Transverse colon (tissue), 4 donors: ENCODE measurements at regions not wholly inside any gene's neighbourhood (a gene's known extent, or its start where the extent isn't known, plus 50 kb on each side); places are given as distances from the start of the nearest gene placed in this dataset.
"Not testable (repeated sequence)": the region's sequence is repeated elsewhere in the genome, so short reads cannot be mapped to it uniquely, and the experiment has no call there.

Experiments
- DNase-seq: peaks from one replicate; pipeline ENCODE4 v3.0.0-alpha.2; 2019
- H3K27ac ChIP-seq, 4 donors: fragments of 200-600 bp; sonication (generic); 2 replicates each; pipeline ENCODE4 v1.5.1; 2016 to 2018; ENCODE audit warnings: inconsistent platforms in 4 of 4
- H3K27me3 ChIP-seq: fragments of 200-600 bp; sonication (generic); 2 replicates; pipeline ENCODE4 v1.5.1; 2017; ENCODE audit warnings: inconsistent platforms
- H3K36me3 ChIP-seq, 4 donors: fragments of 200-600 bp; sonication (generic); 2 replicates each; pipeline ENCODE4 v1.5.1; 2017 to 2019; ENCODE audit warnings: inconsistent platforms in 4 of 4
- H3K4me1 ChIP-seq, 4 donors: fragments of 200-600 bp; sonication (generic); 2 replicates each; pipeline ENCODE4 v1.5.1; 2017 to 2020; ENCODE audit warnings: inconsistent platforms in 4 of 4
- H3K4me3 ChIP-seq, 4 donors: fragments of 200-600 bp; sonication (generic); 1 replicate in 1 of 4; 2 replicates in 3 of 4; pipeline versions ENCODE4 v1.5.1 to v1.6.1; 2017 to 2019; ENCODE audit warnings: inconsistent platforms in 4 of 4
- H3K9me3 ChIP-seq, 2 donors: fragments of 200-600 bp; sonication (generic); 2 replicates each; pipeline ENCODE4 v1.5.1; 2017 to 2019; ENCODE audit warnings: inconsistent platforms in 2 of 2
- CTCF ChIP-seq, 5 experiments: fragments of 200-600 bp in 3 of 5; fragments of 450-650 bp in 2 of 5; sonication (generic) in 3 of 5; IDR thresholded peaks; 1 replicate in 2 of 5; 2 replicates in 3 of 5; pipeline ENCODE4 v1.5.1; 2016 to 2017; ENCODE audit warnings: antibody characterized with exemption in 5 of 5, inconsistent platforms in 3 of 5, mild to moderate bottlenecking in 2 of 5, moderate library complexity in 1 of 5
- EP300 ChIP-seq: sonication (generic); formaldehyde crosslinking; IDR thresholded peaks from one replicate; pipeline ENCODE4 v1.6.1; 2017; ENCODE audit warnings: antibody characterized with exemption, low read depth
- POLR2A ChIP-seq: fragments of 450-650 bp; IDR thresholded peaks from one replicate; pipeline ENCODE4 v1.6.1; 2016; ENCODE audit warnings: antibody characterized with exemption, mild to moderate bottlenecking, moderate library complexity
- POLR2AphosphoS5 ChIP-seq, 3 donors: sonication (generic); formaldehyde crosslinking; IDR thresholded peaks; one replicate each; pipeline ENCODE4 v1.6.1; 2016; ENCODE audit warnings: antibody characterized with exemption in 3 of 3
- WGBS, 2 donors: methylation state at CpG; one replicate each; pipeline ENCODE4 v1.1.5; 2018; ENCODE audit warnings: low coverage in 1 of 2; 5-methylcytosine and 5-hydroxymethylcytosine counted together
- in situ Hi-C, 4 donors: fragments of 200-750 bp; cut with MboI; loops; one replicate each; pipeline versions ENCODE4 v1.15.0 to v1.15.1; 2017; ENCODE audit warnings: low sequenced_read_pairs in 3 of 4, low pct_ligation_motif_present in 1 of 4, low pct_unique_long_range_greater_than_20kb in 1 of 4
- intact Hi-C: fragments of 100-400 bp; cut with DNase I; formaldehyde crosslinking; loops from one replicate; pipeline ENCODE4 v1.15.1; 2023; ENCODE audit warnings: low total_unique reads

GRCh38 chr5:36407396-36407795, 105.7 kb upstream of the RANBP3L start:
- in situ Hi-C loops = loop anchor here in 2 of 4 donors (25.0 kb wide), 2 partner anchors 280 to 305 kb away; no protein-coding TSS in a partner anchor

GRCh38 chr5:36409711-36410110, 108.0 kb upstream of the RANBP3L start:
- H3K27me3 ChIP-seq, intact Hi-C loops, H3K27ac ChIP-seq, H3K4me1 ChIP-seq, H3K4me3 ChIP-seq, H3K36me3 ChIP-seq, H3K9me3 ChIP-seq, DNase-seq: not testable (repeated sequence)
- in situ Hi-C loops = loop anchor here (10.0 to 25.0 kb wide), 4 partner anchors 95 to 303 kb away; no protein-coding TSS in a partner anchor

More at GRCh38 chr5:36407396-36407795, 105.7 kb upstream of the RANBP3L start:
- H3K4me3 ChIP-seq = no peak overlapping the region
- TF ChIP-seq POLR2AphosphoS5 (IDR thresholded peaks at IDR 0.05) (no peak), CTCF (IDR thresholded peaks at IDR 0.05) (no peak)
- no peaks in the 10 kb centered on the region for H3K36me3 ChIP-seq
- 57 to 68% methylated on average over 2 of the region's 2 CpGs for WGBS, 2 donors
- H3K27ac ChIP-seq = no peak overlapping the region
- DNase-seq = no peak
- H3K9me3 ChIP-seq = no peaks in the 10 kb centered on the region
- no peaks in the 10 kb centered on the region for H3K4me1 ChIP-seq
- intact Hi-C loops = no loop called here
- H3K27me3 ChIP-seq = no peaks in the 10 kb centered on the region

GRCh38 chr5:36410672-36411071, 109.0 kb upstream of the RANBP3L start:
- intact Hi-C loops, H3K27ac ChIP-seq, H3K9me3 ChIP-seq, H3K36me3 ChIP-seq, DNase-seq, H3K4me1 ChIP-seq, H3K27me3 ChIP-seq, H3K4me3 ChIP-seq: not testable (repeated sequence)
- in situ Hi-C loops = loop anchor here (10.0 to 25.0 kb wide), 4 partner anchors 94 to 302 kb away; no protein-coding TSS in a partner anchor
- 85 to 100% methylated on average over 2 of the region's 2 CpGs for WGBS, 2 donors

GRCh38 chr5:36414869-36415282, 113.2 kb upstream of the RANBP3L start:
- in situ Hi-C loops = loop anchor here (5.0 to 25.0 kb wide), 6 partner anchors 87 to 297 kb away; no protein-coding TSS in a partner anchor
- H3K27me3 ChIP-seq = no peaks in the 10 kb centered on the region
- no peaks in the 10 kb centered on the region for H3K9me3 ChIP-seq

GRCh38 chr5:36416605-36417004, 114.9 kb upstream of the RANBP3L start:
- in situ Hi-C loops (loop anchor here (5.0 to 25.0 kb wide), 6 partner anchors 86 to 296 kb away; no protein-coding TSS in a partner anchor), intact Hi-C loops (loop anchor here (5.0 kb wide), 2 partner anchors 91 to 276 kb away; no protein-coding TSS in a partner anchor)
- H3K27me3 ChIP-seq = no peaks in the 10 kb centered on the region

More at GRCh38 chr5:36414869-36415282, 113.2 kb upstream of the RANBP3L start:
- Histone ChIP-seq H3K4me1 (no peaks in the 10 kb centered on the region), H3K27ac (no peak overlapping the region), H3K36me3 (no peaks in the 10 kb centered on the region), H3K4me3 (no peak overlapping the region)
- intact Hi-C loops = loop anchor here (5.0 kb wide), 2 partner anchors 92 to 277 kb away; no protein-coding TSS in a partner anchor
- no peak for DNase-seq
- 0 to 11% methylated on average over 2 to 3 of the region's 3 CpGs for WGBS, 2 donors
- no peak for TF ChIP-seq POLR2AphosphoS5 (IDR thresholded peaks at IDR 0.05)
- TF ChIP-seq CTCF (IDR thresholded peaks at IDR 0.05) = peak; percentile 45 to 57 (median 52)

More at GRCh38 chr5:36416605-36417004, 114.9 kb upstream of the RANBP3L start:
- Histone ChIP-seq H3K4me1 (no peaks in the 10 kb centered on the region), H3K4me3 (no peak overlapping the region), H3K9me3 (no peaks in the 10 kb centered on the region), H3K27ac (no peak overlapping the region), H3K36me3 (no peaks in the 10 kb centered on the region)
- TF ChIP-seq POLR2A (no peak), EP300 (no peak), POLR2AphosphoS5 (IDR thresholded peaks at IDR 0.05) (no peak), CTCF (IDR thresholded peaks at IDR 0.05) (no peak)
- no peak for DNase-seq
